ENCODE measurements at regions not wholly inside any gene's neighbourhood (a gene's known extent, or its start where the extent isn't known, plus 50 kb on each side); places are given as distances from the start of the nearest gene placed in this dataset.

DNA sequence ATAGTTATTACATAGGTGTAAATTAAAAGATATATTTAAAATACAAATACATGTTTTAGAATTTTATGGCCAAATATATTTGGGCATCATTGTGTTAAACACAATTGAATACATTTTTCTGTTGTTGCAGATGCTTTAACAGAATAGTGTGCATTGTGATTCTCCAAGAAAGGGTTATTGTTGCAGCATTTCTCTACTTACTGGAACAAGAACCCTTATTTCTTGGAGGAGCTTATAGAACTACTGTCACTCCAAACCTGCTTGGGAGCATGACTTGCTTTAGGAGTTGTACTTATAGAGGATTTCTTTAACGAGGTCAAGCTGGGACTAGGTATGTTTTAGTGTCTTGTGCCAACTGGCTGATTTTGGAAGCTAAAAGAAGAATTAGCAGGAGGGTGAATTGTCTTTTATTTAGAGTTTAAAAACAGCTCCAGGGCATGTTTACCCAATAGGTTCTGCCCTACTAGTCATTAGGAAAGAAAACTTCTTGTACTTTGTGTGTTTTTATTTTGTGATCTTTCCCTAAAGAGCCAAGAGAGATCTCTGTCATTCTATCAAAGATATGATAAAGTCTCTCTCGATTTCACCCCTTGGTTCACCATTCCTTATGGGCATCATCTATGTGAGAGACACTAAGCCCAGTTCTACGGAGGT is 279.8 kb upstream of the SALL1 start:
- H3K4me3 ChIP-seq (ENCODE audit: low read depth, low read length): no peak overlapping the region
- no peak for DNase-seq (ENCODE audit: low read depth)
- no peak for TF ChIP-seq CTCF (IDR thresholded peaks at IDR 0.05; ENCODE audit: insufficient read depth, low read length)

DNA sequence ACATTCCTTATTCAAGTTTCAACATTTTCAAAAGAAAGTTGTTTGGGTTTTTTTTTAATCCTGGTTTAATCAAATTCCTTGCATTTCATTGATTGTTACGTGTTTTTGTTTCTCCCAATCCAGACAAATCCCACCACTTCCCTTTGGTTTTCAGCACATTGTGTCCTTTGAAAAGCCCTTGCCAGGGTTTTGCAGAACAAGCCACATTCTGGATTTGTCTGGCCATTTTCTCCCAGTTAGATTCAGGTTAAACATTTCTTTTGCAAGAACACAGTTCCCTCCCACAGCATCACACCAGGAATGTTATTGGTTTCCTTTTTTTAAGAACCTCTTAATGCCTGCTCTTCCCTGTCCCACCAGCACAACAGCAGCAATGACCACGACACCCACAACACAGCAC is 278.0 kb upstream of the SALL1 start:
- no peak for DNase-seq (ENCODE audit: low read depth)
- TF ChIP-seq CTCF (IDR thresholded peaks at IDR 0.05; ENCODE audit: insufficient read depth, low read length): no peak

GRCh38 chr16:51427085-51427484 is 276.0 kb upstream of the SALL1 start:
- TF ChIP-seq CTCF (IDR thresholded peaks at IDR 0.05; ENCODE audit: insufficient read depth, low read length): no peak
- no peak for DNase-seq (ENCODE audit: low read depth)
- no peak overlapping the region for H3K4me3 ChIP-seq (ENCODE audit: low read depth, low read length)

More for the DNA sequence above, 278.0 kb upstream of the SALL1 start:
- H3K4me3 ChIP-seq (ENCODE audit: low read depth, low read length): no peak overlapping the region

DNA sequence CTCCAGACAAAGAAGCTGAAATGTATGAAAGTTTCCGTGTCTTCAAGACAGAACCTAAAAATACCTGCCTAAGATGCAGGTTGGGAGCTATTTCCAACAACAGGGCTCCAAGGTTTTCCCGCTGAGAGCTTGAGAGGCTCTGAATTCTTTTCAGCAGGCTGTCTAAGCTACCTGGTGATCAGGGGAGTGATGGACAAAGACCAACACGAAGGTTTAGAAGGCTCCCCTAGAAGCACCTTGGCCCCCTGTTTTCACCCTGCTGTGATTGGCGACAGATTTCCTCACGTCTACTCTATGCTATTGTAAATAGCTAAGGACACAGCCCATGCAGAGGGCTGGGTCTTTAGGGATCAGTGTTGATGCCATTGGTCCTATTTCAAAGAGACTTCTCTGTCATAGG is 275.2 kb upstream of the SALL1 start:
- no peak for DNase-seq (ENCODE audit: low read depth)
- no peak for TF ChIP-seq CTCF (IDR thresholded peaks at IDR 0.05; ENCODE audit: insufficient read depth, low read length)
- no peak overlapping the region for H3K4me3 ChIP-seq (ENCODE audit: low read depth, low read length)

DNA sequence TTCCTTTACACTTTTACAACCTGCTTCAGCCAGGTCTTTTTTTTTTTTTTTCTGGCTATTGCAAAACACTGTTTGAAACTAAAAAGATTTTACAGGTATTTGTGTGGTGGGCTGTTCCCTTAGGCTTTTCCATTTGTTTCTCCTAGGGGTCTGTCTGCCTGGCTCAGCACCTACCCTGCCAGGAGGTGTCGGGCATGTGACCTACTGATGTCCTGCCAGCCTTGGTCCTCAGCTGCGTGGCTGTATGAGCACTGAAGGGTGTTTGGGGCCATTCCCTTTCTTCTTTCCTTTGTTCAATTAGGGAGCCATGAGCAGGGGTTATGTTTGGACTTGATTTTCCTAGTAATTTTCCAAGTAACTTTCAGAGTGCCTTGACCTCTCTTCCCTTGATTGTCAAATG is 269.2 kb upstream of the SALL1 start:
- H3K4me3 ChIP-seq (ENCODE audit: low read depth, low read length): no peak overlapping the region
- TF ChIP-seq CTCF (IDR thresholded peaks at IDR 0.05; ENCODE audit: insufficient read depth, low read length): no peak
- no peak for DNase-seq (ENCODE audit: low read depth)

DNA sequence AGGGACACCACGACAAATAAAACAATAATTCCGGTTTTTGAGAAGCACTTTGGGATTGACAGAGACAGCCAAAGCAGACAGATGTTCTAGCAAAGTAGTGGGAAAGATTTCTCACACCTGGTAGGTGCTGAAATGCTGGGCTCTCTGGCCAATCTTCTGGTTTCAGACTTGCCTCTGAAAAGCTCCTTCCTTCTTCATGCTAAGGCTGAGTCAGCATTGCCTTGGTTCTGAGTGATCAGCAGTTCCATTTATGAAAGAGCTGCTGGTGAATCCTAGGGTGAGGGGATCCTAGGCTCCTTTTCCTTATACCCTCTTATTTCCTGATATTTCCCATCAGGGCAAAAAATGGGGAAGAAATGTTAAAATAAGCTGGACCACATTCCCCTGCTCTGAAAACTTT is 268.7 kb upstream of the SALL1 start:
- H3K4me3 ChIP-seq (ENCODE audit: low read depth, low read length): no peak overlapping the region
- no peak for DNase-seq (ENCODE audit: low read depth)
- TF ChIP-seq CTCF (IDR thresholded peaks at IDR 0.05; ENCODE audit: insufficient read depth, low read length): no peak

DNA sequence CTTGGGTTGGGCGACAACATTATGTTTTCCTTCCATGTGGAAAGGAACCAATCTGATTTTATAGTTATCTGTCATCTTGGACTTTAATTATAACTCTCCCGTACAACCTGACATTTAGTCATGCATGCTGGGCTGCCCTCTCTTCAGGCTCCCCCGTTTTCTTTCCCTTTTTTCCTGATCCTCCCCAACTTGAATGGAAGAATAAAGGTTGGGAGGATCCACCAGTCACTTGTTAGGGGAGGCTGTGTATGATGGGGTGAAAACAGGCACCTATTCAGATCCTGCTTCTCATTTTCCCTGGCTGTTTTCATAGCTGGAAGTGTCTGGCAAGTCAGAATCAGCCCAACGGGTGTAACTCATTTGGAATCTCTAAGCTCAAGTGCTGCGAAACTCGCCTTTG is 267.2 kb upstream of the SALL1 start:
- TF ChIP-seq CTCF (IDR thresholded peaks at IDR 0.05; ENCODE audit: insufficient read depth, low read length): no peak
- DNase-seq (ENCODE audit: low read depth): no peak
- no peak overlapping the region for H3K4me3 ChIP-seq (ENCODE audit: low read depth, low read length)

Measured in fibroblast of the aortic adventitia (primary cell).